AG20443 (cell line): ENCODE measurements at regions not wholly inside any gene's neighbourhood (a gene's known extent, or its start where the extent isn't known, plus 50 kb on each side); places are given as distances from the start of the nearest gene placed in this dataset.

Experiments used
- DNase-seq: peaks from one replicate; pipeline ENCODE4 v3.0.0; 2012; ENCODE audit warnings: low spot score, mixed read lengths

DNA sequence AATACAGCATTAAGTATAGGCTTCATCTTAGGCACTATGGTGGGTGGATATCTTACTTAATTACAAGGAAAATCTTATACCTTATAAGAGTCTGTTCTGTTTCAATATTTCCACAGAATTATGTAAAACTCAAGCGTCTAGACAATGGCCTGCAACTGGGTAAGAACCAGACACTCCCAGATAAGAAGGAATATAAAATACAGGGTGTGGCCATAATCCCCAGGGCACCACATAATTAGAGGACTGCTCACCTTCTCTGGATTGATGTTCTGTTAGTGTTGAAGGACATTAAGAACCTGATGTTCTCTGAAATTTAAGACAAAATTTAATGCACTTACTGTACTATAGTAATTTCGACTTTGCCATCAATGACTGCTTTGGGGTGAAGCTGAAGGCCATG, 198.2 kb upstream of the ARSJ start:
- DNase-seq: no peak

DNA sequence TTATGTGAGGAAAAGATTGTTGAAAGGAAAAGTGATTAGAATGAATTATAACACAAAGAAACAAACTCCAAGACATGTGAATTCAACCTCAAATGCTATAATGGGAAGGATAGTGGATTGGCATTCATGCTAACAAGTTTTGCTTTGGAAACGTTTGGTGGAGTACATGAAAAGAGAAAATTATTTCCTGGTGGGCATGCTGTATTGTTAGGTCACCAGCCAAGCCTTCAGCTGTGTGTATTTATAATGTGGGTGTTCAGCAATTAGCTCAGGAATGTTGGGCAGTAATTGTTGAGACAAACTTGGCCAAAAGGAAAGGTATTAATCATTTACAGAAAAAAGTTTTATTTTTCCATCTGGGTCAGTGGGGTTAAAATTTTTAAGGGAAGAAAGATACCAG, 198.9 kb upstream of the ARSJ start:
- no peak for DNase-seq

GRCh38 chr4:114180481-114180880, 201.0 kb upstream of the ARSJ start:
- DNase-seq: peak; percentile 75

GRCh38 chr4:114184901-114185300, 205.5 kb upstream of the ARSJ start:
- DNase-seq: no peak

DNA sequence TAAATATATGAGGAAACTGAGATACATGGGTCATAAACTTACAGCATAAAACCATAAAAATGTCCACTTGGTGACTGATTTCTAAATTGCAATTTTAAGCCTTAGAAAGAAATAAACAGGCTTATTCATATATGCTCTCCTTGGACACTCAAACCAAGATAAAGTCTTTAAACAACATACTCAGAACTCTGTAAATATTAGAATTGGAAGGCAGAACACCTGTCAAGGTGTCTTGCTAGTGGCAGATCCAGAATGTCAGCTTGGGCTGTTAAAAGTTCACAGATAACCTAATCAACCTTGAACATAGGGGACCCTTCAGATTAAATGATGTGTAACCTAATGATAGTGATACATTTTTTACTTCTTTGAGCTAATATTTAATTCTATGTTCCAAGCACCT, 208.1 kb upstream of the ARSJ start:
- DNase-seq: no peak

DNA sequence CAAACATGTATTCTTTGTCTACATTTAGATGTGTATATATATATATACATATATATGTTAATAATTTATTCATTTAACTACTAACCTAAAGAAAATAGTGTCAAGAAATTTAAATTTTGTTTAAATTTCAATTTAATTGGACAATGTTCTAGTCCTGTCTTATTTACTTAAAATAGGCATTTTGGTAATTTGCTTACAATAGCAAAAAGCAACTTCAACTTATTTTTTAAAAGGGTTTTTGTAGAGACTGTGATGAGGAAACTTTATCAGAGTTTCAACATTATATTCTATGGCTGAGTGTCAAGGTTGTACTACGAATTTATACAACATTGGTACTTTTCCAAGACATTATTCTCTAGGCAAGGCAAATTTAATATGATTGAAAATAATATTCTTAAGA, 212.0 kb upstream of the ARSJ start:
- no peak for DNase-seq

GRCh38 chr4:114192854-114193253, 213.4 kb upstream of the ARSJ start:
- DNase-seq: no peak

- DNase-seq: no peak
Observed at GRCh38 chr4:114193624-114194399, 214.4 kb upstream of the ARSJ start.

DNA sequence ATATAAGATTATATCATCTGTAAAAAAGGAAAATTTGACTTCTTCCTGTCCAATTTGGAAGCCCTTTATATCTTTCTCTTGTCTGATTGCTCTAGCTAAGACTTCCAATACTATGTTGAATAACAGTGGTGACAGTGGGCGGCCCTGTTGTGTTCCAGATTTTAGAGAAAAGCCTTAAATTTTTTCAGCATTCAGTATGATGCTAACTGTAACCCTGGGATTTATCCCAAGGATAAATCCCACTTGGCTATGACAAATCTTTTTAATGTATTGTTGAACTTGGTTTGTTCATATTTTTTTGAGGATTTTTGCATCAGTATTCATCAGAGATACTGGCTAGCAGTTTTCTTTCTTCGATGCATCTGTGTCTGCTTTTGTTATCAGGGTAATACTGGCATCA, 217.2 kb upstream of the ARSJ start:
- no peak for DNase-seq

- no peak for DNase-seq
Observed at GRCh38 chr4:114200026-114200425, 220.6 kb upstream of the ARSJ start.

GRCh38 chr4:114205261-114205660, 225.8 kb upstream of the ARSJ start:
- DNase-seq: no peak

DNA sequence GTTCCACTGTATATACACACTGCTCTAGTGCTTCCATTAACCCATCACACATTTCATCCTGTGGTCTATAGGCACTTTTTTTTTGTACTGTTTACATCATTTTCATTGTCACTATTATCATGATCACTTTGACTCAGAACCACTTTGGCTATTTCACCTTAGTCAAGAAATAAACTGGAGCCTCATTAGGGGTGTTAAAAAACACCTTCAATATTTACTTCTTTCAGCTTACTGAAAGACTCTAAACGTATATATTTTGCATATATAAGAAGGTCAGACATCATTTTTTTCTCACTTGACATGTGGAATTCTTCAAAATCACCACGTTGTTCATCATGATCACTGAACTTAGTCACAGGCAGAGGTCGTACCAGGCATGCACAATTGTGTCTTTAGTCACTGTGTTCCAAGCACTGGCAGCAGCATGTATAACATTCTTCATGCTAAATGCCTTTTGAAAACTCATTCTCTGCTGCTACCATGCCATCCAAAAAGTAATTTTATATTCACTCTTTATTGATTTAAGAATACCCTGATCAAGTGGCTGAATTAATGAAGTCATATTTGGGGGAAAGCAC, 229.2 kb upstream of the ARSJ start:
- peak; percentile 14 for DNase-seq

GRCh38 chr4:114209584-114209983, 230.1 kb upstream of the ARSJ start:
- no peak for DNase-seq

- no peak for DNase-seq
Observed at GRCh38 chr4:114211556-114211955, 232.1 kb upstream of the ARSJ start.

DNA sequence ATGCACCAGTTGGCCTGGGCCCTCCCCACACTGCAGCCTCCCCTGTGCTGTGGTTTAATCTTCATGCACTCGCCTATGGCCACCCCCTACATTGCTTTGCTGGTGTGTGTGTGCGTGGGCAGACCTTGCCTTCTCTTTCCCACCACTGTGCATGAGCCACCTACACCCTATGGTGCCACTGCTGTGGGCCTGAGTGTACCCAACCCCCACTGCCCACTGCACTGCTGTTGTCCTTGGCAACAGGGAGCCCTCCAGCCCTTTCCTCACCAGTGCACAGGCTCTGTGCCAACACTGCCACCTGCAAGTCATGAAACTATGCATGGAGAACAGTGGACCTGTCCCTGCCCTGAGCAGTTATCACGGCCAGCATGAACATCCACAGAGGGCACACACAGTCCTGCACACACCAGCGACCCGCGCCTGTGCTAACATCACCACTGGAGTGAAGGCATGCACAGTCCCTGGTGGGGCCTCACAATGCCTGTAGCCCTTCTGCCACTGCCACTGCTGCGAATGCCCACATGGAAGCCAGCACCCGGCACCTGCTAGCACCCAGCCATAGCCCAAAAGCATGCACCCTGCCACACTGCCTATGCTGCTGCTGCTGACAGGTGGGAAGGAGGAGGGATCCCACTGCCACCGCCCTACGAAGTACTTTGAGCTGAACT, 237.8 kb upstream of the ARSJ start:
- no peak for DNase-seq

DNA sequence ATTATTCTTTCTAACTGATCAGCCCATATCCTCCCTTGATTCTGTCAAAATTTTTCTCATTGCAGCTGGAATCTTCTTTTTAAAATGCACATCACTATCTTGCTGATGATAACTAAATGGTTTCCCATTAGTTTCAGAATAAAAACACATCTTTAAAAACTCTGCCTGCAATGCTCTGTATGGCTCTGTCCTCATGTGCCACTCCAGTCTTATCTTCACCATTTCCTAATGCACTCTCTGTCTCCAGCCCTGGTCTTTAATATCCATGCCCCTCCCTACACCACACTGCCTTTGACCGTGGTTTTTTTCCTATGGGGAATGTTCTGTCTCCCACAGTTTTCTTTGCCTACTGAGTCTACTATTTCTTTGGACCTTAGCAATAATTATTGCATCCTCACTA, 244.1 kb upstream of the ARSJ start:
- DNase-seq: no peak

GRCh38 chr4:114225436-114225835, 246.0 kb upstream of the ARSJ start:
- DNase-seq: no peak

GRCh38 chr4:114226179-114226578, 246.7 kb upstream of the ARSJ start:
- no peak for DNase-seq

DNA sequence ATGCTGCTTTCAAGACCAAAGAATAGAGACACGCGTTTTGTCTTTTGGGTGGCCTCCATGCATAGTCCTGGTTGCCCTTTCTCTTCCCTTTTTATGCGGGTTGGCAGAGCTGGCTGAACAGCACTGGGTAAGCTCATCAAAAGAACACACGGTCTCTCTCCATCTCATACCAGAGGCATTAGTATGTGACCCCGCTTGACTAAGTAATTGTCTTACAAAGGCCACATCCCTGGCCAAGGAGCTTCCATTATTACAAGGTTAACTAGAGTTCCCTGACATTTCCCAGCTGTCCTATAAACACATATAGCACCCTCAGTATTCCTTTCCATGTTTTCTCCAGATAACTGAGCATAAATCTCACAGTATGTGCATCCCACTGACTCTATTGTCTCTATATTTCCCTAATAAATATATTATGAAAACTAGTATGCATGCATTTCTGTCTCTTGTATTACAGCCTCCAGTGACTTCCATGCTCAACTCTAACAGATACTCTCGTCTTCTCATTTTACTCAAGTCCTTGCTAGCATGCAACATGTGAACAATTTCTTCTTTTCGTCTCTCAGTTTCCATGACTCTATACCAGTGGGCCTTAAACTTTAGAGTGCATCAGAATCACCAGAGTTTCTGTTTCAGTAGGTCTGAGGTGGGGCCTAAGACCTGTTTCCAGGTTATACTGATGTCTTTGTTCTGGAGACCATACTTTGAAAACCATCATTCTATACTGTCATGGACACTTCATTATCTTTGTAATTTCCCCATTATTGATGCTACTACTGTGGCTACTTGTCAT, 247.7 kb upstream of the ARSJ start:
- DNase-seq: no peak

DNA sequence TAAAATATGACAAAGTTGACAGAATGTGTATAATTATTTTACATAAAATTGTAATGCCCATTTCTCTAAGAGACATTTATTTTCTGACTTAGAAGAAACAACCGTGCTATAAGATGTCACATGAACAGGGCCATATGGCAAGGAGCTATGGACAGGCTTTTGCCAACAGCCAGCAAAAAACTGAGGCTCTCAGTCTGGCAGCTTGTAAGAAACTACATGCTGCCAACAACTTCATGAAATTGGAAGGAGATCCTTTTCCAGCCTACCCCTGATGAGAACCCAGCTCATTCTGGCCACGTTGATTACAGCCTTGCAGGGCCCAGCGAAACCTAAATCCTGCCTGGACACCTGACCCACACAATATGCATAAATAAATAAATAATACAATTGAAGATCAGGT, 250.3 kb upstream of the ARSJ start:
- DNase-seq: no peak

DNA sequence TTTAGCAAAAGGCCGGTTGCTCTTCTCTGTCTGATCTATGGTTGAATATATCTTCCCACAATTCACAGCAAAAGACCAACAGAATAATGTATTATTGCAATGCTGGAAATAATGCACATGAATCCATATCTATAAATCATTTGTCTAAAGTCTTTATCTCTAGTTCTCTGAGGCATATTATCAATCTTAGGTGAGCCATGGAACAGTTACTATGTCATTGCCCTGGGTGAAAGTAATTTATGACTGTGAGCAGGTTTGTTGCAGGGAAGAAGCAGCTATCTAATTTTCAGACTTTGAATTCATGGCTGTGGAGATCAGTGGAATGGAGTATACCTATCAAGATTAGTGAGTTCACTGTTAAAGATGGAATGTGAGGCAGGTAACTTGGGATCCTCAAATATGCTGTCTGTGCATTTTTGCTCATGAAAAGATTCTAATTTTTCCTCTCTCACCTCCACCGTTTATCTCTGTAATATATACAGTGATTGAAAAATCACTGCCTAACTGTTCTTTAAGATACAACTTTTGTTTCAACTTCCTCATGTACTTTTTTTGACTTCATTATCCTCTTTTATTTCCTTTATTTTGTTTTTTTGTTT, 256.8 kb upstream of the ARSJ start:
- no peak for DNase-seq

- DNase-seq: no peak
Observed at GRCh38 chr4:114237997-114238396, 258.6 kb upstream of the ARSJ start.
